ENCODE measurements at regions not wholly inside any gene's neighbourhood (a gene's known extent, or its start where the extent isn't known, plus 50 kb on each side); places are given as distances from the start of the nearest gene placed in this dataset.

DNA sequence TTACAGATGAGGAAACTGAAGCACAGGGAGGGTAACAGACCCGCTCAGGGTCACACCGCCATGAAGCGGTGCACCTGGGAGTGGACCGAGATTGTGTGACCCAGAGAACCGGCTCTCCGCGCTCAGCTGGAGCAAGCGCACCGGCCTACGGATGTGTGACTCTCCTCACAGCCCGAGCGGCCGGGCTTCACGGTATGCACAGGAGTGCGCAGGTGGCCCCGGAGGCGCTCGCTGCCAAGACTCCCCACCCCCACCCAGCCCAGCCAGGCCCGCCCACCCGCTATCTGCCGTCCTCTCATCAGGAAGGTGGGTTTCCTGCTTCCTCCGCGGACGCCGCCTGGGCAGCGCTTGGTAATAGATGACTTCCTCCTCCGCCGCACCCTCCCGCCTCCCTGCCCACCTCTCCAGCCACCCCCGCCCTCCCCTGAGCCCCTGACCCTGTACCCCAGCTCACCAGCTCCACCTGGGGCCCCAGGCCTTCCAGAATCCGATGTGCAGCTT, 110.7 kb downstream of the NCOR2 start:
- Mint-ChIP-seq H3K27me3 (ENCODE audit: low read depth) (no peaks in the 10 kb centered on the region), H3K4me1 (peaks cover 13% of the 10 kb centered on the region), H3K9me3 (no peaks in the 10 kb centered on the region), H3K27ac (no peak overlapping the region), H3K36me3 (peaks cover 19% of the 10 kb centered on the region; the same call in 1 of the 2 replicates), H3K4me3 (no peak overlapping the region)
- TF ChIP-seq CBFB (CRISPR knock-in tag; IDR thresholded peaks at IDR 0.05; ENCODE audit: low read depth), result no peak
- TF ChIP-seq MYBL2 (CRISPR knock-in tag; IDR thresholded peaks at IDR 0.05), result no peak
- TF ChIP-seq, protein P1, sequence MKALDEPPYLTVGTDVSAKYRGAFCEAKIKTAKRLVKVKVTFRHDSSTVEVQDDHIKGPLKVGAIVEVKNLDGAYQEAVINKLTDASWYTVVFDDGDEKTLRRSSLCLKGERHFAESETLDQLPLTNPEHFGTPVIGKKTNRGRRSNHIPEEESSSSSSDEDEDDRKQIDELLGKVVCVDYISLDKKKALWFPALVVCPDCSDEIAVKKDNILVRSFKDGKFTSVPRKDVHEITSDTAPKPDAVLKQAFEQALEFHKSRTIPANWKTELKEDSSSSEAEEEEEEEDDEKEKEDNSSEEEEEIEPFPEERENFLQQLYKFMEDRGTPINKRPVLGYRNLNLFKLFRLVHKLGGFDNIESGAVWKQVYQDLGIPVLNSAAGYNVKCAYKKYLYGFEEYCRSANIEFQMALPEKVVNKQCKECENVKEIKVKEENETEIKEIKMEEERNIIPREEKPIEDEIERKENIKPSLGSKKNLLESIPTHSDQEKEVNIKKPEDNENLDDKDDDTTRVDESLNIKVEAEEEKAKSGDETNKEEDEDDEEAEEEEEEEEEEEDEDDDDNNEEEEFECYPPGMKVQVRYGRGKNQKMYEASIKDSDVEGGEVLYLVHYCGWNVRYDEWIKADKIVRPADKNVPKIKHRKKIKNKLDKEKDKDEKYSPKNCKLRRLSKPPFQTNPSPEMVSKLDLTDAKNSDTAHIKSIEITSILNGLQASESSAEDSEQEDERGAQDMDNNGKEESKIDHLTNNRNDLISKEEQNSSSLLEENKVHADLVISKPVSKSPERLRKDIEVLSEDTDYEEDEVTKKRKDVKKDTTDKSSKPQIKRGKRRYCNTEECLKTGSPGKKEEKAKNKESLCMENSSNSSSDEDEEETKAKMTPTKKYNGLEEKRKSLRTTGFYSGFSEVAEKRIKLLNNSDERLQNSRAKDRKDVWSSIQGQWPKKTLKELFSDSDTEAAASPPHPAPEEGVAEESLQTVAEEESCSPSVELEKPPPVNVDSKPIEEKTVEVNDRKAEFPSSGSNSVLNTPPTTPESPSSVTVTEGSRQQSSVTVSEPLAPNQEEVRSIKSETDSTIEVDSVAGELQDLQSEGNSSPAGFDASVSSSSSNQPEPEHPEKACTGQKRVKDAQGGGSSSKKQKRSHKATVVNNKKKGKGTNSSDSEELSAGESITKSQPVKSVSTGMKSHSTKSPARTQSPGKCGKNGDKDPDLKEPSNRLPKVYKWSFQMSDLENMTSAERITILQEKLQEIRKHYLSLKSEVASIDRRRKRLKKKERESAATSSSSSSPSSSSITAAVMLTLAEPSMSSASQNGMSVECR (CRISPR knock-in tag; IDR thresholded peaks at IDR 0.05; ENCODE audit: borderline replicate concordance), result no peak
- TF ChIP-seq ZBTB21 (CRISPR knock-in tag; IDR thresholded peaks at IDR 0.05; ENCODE audit: borderline replicate concordance), result no peak
- no peak for TF ChIP-seq CREM (CRISPR knock-in tag; IDR thresholded peaks at IDR 0.05)
- TF ChIP-seq, protein P2, sequence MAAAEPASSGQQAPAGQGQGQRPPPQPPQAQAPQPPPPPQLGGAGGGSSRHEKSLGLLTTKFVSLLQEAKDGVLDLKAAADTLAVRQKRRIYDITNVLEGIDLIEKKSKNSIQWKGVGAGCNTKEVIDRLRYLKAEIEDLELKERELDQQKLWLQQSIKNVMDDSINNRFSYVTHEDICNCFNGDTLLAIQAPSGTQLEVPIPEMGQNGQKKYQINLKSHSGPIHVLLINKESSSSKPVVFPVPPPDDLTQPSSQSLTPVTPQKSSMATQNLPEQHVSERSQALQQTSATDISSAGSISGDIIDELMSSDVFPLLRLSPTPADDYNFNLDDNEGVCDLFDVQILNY (CRISPR knock-in tag; IDR thresholded peaks at IDR 0.05), result no peak
- TF ChIP-seq, protein P3, sequence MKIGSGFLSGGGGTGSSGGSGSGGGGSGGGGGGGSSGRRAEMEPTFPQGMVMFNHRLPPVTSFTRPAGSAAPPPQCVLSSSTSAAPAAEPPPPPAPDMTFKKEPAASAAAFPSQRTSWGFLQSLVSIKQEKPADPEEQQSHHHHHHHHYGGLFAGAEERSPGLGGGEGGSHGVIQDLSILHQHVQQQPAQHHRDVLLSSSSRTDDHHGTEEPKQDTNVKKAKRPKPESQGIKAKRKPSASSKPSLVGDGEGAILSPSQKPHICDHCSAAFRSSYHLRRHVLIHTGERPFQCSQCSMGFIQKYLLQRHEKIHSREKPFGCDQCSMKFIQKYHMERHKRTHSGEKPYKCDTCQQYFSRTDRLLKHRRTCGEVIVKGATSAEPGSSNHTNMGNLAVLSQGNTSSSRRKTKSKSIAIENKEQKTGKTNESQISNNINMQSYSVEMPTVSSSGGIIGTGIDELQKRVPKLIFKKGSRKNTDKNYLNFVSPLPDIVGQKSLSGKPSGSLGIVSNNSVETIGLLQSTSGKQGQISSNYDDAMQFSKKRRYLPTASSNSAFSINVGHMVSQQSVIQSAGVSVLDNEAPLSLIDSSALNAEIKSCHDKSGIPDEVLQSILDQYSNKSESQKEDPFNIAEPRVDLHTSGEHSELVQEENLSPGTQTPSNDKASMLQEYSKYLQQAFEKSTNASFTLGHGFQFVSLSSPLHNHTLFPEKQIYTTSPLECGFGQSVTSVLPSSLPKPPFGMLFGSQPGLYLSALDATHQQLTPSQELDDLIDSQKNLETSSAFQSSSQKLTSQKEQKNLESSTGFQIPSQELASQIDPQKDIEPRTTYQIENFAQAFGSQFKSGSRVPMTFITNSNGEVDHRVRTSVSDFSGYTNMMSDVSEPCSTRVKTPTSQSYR (CRISPR knock-in tag; IDR thresholded peaks at IDR 0.05), result no peak
- TF ChIP-seq JUN (CRISPR knock-in tag; IDR thresholded peaks at IDR 0.05), result no peak
- no peak for TF ChIP-seq ZNF232 (CRISPR knock-in tag; IDR thresholded peaks at IDR 0.05)
- ChIA-PET POLR2A (no interaction called here), CTCF (interaction anchor here (0.5 kb wide), 1 partner anchor 319 kb away, joined by 3 read pairs; no protein-coding TSS in a partner anchor)
- DNase-seq (ENCODE audit: low spot score) (no peak), ATAC-seq (no peak)

DNA sequence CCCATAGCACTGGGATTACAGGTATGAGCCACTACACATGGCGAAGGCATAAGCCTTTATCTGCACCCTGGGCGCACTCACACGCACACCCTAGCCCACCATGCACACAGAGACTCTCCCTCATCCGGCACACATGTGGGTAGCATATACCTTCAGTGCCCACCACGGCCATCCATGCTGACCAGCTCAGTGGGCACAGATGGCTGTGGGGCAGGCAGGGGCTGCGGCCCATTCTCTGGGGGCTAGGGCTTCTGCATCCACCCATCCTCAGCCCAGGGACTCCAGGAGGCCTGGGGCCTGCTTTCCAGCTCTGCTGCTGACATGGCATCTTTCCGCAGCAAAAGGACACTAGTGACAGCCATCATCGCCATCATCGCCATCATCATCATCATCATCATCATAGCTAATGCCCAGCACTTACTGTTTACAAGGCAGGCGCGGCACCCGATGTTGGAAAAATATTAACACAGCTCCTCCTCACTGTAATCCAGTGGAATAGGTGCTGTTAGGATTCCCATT, 111.2 kb downstream of the NCOR2 start:
- H3K9me3 Mint-ChIP-seq, result no peaks in the 10 kb centered on the region
- DNase-seq (ENCODE audit: low spot score), result no peak
- no peak overlapping the region for H3K4me3 Mint-ChIP-seq
- POLR2A ChIA-PET, result no interaction called here
- H3K36me3 Mint-ChIP-seq, result peaks cover 19% of the 10 kb centered on the region; the same call in 1 of the 2 replicates
- CTCF ChIA-PET, result interaction anchor here (0.5 kb wide), 1 partner anchor 319 kb away, joined by 3 read pairs; no protein-coding TSS in a partner anchor
- no peak for ATAC-seq
- H3K27ac Mint-ChIP-seq, result no peak overlapping the region
- H3K27me3 Mint-ChIP-seq (ENCODE audit: low read depth), result no peaks in the 10 kb centered on the region
- peaks cover 13% of the 10 kb centered on the region for H3K4me1 Mint-ChIP-seq
- TF ChIP-seq, protein P4, sequence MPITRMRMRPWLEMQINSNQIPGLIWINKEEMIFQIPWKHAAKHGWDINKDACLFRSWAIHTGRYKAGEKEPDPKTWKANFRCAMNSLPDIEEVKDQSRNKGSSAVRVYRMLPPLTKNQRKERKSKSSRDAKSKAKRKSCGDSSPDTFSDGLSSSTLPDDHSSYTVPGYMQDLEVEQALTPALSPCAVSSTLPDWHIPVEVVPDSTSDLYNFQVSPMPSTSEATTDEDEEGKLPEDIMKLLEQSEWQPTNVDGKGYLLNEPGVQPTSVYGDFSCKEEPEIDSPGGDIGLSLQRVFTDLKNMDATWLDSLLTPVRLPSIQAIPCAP (CRISPR knock-in tag; IDR thresholded peaks at IDR 0.05), result no peak
- no peak for TF ChIP-seq NFATC4 (CRISPR knock-in tag; IDR thresholded peaks at IDR 0.05)
- TF ChIP-seq CBFB (CRISPR knock-in tag; IDR thresholded peaks at IDR 0.05; ENCODE audit: low read depth), result no peak
- no peak for TF ChIP-seq NR1H2 (CRISPR knock-in tag; IDR thresholded peaks at IDR 0.05)
- TF ChIP-seq, protein P5, sequence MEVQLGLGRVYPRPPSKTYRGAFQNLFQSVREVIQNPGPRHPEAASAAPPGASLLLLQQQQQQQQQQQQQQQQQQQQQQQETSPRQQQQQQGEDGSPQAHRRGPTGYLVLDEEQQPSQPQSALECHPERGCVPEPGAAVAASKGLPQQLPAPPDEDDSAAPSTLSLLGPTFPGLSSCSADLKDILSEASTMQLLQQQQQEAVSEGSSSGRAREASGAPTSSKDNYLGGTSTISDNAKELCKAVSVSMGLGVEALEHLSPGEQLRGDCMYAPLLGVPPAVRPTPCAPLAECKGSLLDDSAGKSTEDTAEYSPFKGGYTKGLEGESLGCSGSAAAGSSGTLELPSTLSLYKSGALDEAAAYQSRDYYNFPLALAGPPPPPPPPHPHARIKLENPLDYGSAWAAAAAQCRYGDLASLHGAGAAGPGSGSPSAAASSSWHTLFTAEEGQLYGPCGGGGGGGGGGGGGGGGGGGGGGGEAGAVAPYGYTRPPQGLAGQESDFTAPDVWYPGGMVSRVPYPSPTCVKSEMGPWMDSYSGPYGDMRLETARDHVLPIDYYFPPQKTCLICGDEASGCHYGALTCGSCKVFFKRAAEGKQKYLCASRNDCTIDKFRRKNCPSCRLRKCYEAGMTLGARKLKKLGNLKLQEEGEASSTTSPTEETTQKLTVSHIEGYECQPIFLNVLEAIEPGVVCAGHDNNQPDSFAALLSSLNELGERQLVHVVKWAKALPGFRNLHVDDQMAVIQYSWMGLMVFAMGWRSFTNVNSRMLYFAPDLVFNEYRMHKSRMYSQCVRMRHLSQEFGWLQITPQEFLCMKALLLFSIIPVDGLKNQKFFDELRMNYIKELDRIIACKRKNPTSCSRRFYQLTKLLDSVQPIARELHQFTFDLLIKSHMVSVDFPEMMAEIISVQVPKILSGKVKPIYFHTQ (CRISPR knock-in tag; IDR thresholded peaks at IDR 0.05), result no peak
- TF ChIP-seq, protein P6, sequence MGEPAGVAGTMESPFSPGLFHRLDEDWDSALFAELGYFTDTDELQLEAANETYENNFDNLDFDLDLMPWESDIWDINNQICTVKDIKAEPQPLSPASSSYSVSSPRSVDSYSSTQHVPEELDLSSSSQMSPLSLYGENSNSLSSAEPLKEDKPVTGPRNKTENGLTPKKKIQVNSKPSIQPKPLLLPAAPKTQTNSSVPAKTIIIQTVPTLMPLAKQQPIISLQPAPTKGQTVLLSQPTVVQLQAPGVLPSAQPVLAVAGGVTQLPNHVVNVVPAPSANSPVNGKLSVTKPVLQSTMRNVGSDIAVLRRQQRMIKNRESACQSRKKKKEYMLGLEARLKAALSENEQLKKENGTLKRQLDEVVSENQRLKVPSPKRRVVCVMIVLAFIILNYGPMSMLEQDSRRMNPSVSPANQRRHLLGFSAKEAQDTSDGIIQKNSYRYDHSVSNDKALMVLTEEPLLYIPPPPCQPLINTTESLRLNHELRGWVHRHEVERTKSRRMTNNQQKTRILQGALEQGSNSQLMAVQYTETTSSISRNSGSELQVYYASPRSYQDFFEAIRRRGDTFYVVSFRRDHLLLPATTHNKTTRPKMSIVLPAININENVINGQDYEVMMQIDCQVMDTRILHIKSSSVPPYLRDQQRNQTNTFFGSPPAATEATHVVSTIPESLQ (CRISPR knock-in tag; IDR thresholded peaks at IDR 0.05), result no peak
- TF ChIP-seq, protein P7, sequence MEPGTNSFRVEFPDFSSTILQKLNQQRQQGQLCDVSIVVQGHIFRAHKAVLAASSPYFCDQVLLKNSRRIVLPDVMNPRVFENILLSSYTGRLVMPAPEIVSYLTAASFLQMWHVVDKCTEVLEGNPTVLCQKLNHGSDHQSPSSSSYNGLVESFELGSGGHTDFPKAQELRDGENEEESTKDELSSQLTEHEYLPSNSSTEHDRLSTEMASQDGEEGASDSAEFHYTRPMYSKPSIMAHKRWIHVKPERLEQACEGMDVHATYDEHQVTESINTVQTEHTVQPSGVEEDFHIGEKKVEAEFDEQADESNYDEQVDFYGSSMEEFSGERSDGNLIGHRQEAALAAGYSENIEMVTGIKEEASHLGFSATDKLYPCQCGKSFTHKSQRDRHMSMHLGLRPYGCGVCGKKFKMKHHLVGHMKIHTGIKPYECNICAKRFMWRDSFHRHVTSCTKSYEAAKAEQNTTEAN (CRISPR knock-in tag; IDR thresholded peaks at IDR 0.05), result no peak
- TF ChIP-seq, protein P8, sequence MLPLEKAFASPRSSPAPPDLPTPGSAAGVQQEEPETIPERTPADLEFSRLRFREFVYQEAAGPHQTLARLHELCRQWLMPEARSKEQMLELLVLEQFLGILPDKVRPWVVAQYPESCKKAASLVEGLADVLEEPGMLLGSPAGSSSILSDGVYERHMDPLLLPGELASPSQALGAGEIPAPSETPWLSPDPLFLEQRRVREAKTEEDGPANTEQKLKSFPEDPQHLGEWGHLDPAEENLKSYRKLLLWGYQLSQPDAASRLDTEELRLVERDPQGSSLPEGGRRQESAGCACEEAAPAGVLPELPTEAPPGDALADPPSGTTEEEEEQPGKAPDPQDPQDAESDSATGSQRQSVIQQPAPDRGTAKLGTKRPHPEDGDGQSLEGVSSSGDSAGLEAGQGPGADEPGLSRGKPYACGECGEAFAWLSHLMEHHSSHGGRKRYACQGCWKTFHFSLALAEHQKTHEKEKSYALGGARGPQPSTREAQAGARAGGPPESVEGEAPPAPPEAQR (CRISPR knock-in tag; IDR thresholded peaks at IDR 0.05), result no peak
- TF ChIP-seq NFYB (CRISPR knock-in tag; conservative IDR thresholded peaks at IDR 0.05; ENCODE audit: low read depth), result no peak
- TF ChIP-seq ETV6 (CRISPR knock-in tag; IDR thresholded peaks at IDR 0.05), result no peak

Measured in WTC11 (cell line).